Heart left ventricle (tissue), 16 donors: ENCODE measurements at regions not wholly inside any gene's neighbourhood (a gene's known extent, or its start where the extent isn't known, plus 50 kb on each side); places are given as distances from the start of the nearest gene placed in this dataset.

Experiments
- ATAC-seq, 4 donors: fragments of 200-7000 bp; cut with Tn5 transposase; one replicate each; pipeline ENCODE4 v1.9.1; 2020 to 2022; ENCODE audit warnings: moderate library complexity in 4 of 4, mild to moderate bottlenecking in 3 of 4, moderate number of reproducible peaks in 1 of 4
- DNase-seq, 5 donors: peaks; one replicate each; pipeline ENCODE4 v3.0.0-alpha.2; 2020
- H3K27ac ChIP-seq, 12 donors: fragments of 200-600 bp; sonication (generic) in 4 of 12; one replicate each; pipeline versions ENCODE4 v1.5.0 to v1.8.0; 2016 to 2022; ENCODE audit warnings: mild to moderate bottlenecking in 2 of 12
- H3K27me3 ChIP-seq, 9 donors: fragments of 200-600 bp; sonication (generic) in 2 of 9; one replicate each; pipeline versions ENCODE4 v1.5.1 to v1.8.0; 2016 to 2022; ENCODE audit warnings: mild to moderate bottlenecking in 3 of 9
- H3K36me3 ChIP-seq, 9 donors: fragments of 200-600 bp; sonication (generic) in 2 of 9; one replicate each; pipeline versions ENCODE4 v1.5.0 to v1.8.0; 2018 to 2022; ENCODE audit warnings: mild to moderate bottlenecking in 2 of 9
- H3K4me1 ChIP-seq, 12 donors: fragments of 200-600 bp; sonication (generic) in 4 of 12; one replicate each; pipeline versions ENCODE4 v1.5.0 to v1.8.0; 2016 to 2022; ENCODE audit warnings: mild to moderate bottlenecking in 3 of 12
- H3K4me3 ChIP-seq, 12 donors: fragments of 200-600 bp; sonication (generic) in 4 of 12; one replicate each; pipeline versions ENCODE4 v1.5.0 to v1.8.0; 2017 to 2022; ENCODE audit warnings: mild to moderate bottlenecking in 9 of 12, moderate library complexity in 4 of 12
- H3K9me3 ChIP-seq, 12 donors: fragments of 200-600 bp; sonication (generic) in 4 of 12; one replicate each; pipeline versions ENCODE4 v1.5.0 to v1.8.0; 2016 to 2022; ENCODE audit warnings: mild to moderate bottlenecking in 1 of 12
- CTCF ChIP-seq, 12 donors: fragments of 200-600 bp; sonication (generic) in 4 of 12; IDR thresholded peaks; one replicate each; pipeline versions ENCODE4 v1.5.0 to v1.8.0; 2018 to 2022; ENCODE audit warnings: antibody characterized with exemption in 12 of 12, mild to moderate bottlenecking in 5 of 12
- POLR2A ChIP-seq, 2 donors: fragments of 450-650 bp; IDR thresholded peaks; one replicate each; pipeline ENCODE4 v1.6.1; 2017; ENCODE audit warnings: antibody characterized with exemption in 2 of 2, mild to moderate bottlenecking in 2 of 2, moderate library complexity in 2 of 2
- WGBS, 4 donors: extraction: QIAGEN DNeasy Blood & Tissue Kit in 2 of 4; methylation state at CpG; one replicate each; pipeline versions ENCODE4 v1.1.5 to v1.1.7; 2013 to 2018; 5-methylcytosine and 5-hydroxymethylcytosine counted together
- intact Hi-C, 10 donors: fragments of 100-400 bp; cut with DNase I; formaldehyde crosslinking; loops; one replicate each; pipeline versions ENCODE4 v1.11.1 to v1.14.2; 2022
- donor health status: ischemic (EF 13 %, LVEDD 7.1; RV severe dilation, severe dysfunction).
- donor health status: healthy with polysubstance abuse.
- donor health status: DM: no; HTN: yes; CAD: no.
- donor health status: DM: no; HTN: no; CAD: no.
- donor health status: ischemic (EF 25% LVEDD 6.9; RV normal size, moderate dysfunction).
- donor health status: ischemic (EF 25% LVEDD 5.7; RV mildly dilated, moderate dysfunction).
- donor health status: healthy.
- donor health status: DM: yes; HTN: yes; CAD: no.
- donor health status: ischemic (EF 35%, LVEDD 5.7; RV mildly dilated, moderate dysfunction).
- donor health status: nonischemic (EF 11% LVEDD 7.7; RV severe dilation, severe dysfunction).
- donor health status: DM: yes; HTN: yes; CAD: no.
- donor health status: PGD.
- donor health status: ischemic (EF 29% LVEDD 5.4; RV normal size, mild dysfunction).
- donor health status: nonischemic (EF 23%, LVEDD 6.1; RV moderate dilation, normal function).

- DNase-seq, result no peak
- no peak for TF ChIP-seq POLR2A (IDR thresholded peaks at IDR 0.05)
- TF ChIP-seq CTCF (IDR thresholded peaks at IDR 0.05), result no peak
- Histone ChIP-seq H3K27me3 (peaks cover 0 to 12% (median 0%) of the 10 kb centered on the region in 9 donors), H3K27ac (no peak overlapping the region), H3K4me1 (no peaks in the 10 kb centered on the region), H3K36me3 (no peaks in the 10 kb centered on the region), H3K4me3 (no peak overlapping the region), H3K9me3 (no peaks in the 10 kb centered on the region)
- ATAC-seq, result no peak
- intact Hi-C loops, result no loop called here
- 57 to 65% (median 61%) methylated on average over 3 of the region's 3 CpGs for WGBS, 4 donors
These were observed 247.8 kb downstream of the DIRAS2 start for GRCh38 chr9:90394871-90395270.

GRCh38 chr9:90400091-90400490 lies 242.5 kb downstream of the DIRAS2 start:
- ATAC-seq, result no peak
- intact Hi-C loops, result no loop called here

GRCh38 chr9:90408659-90409058 lies 234.0 kb downstream of the DIRAS2 start:
- WGBS, 4 donors, result 75 to 79% (median 76%) methylated on average over 3 of the region's 3 CpGs
- intact Hi-C loops, result no loop called here
- Histone ChIP-seq H3K4me1 (no peaks in the 10 kb centered on the region), H3K27me3 (peaks cover 0 to 13% (median 0%) of the 10 kb centered on the region in 9 donors), H3K36me3 (no peaks in the 10 kb centered on the region), H3K4me3 (no peak overlapping the region), H3K27ac (no peak overlapping the region), H3K9me3 (peaks cover 0 to 35% (median 2%) of the 10 kb centered on the region in 12 donors)
- no peak for DNase-seq
- ATAC-seq, result no peak
- no peak for TF ChIP-seq POLR2A (IDR thresholded peaks at IDR 0.05)
- TF ChIP-seq CTCF (IDR thresholded peaks at IDR 0.05), result no peak

More at GRCh38 chr9:90400091-90400490, 242.5 kb downstream of the DIRAS2 start:
- Histone ChIP-seq H3K9me3 (no peaks in the 10 kb centered on the region), H3K27me3 (peaks cover 0 to 8% (median 0%) of the 10 kb centered on the region in 9 donors), H3K36me3 (no peaks in the 10 kb centered on the region), H3K4me1 (no peaks in the 10 kb centered on the region), H3K27ac (no peak overlapping the region), H3K4me3 (no peak overlapping the region)
- 92 to 94% (median 92%) methylated on average over 6 of the region's 6 CpGs for WGBS, 4 donors
- no peak for TF ChIP-seq CTCF (IDR thresholded peaks at IDR 0.05)
- no peak for TF ChIP-seq POLR2A (IDR thresholded peaks at IDR 0.05)
- no peak for DNase-seq

- Histone ChIP-seq H3K27ac (no peak overlapping the region), H3K4me1 (no peaks in the 10 kb centered on the region), H3K9me3 (no peaks in the 10 kb centered on the region), H3K36me3 (no peaks in the 10 kb centered on the region), H3K27me3 (peaks cover 0 to 5% (median 0%) of the 10 kb centered on the region in 9 donors), H3K4me3 (no peak overlapping the region)
- ATAC-seq (no peak), DNase-seq (no peak)
- intact Hi-C loops, result no loop called here
- WGBS, 4 donors, result 65 to 77% (median 70%) methylated on average over 4 of the region's 4 CpGs
- TF ChIP-seq POLR2A (IDR thresholded peaks at IDR 0.05), result no peak
- TF ChIP-seq CTCF (IDR thresholded peaks at IDR 0.05), result no peak
These were observed 223.3 kb downstream of the DIRAS2 start for GRCh38 chr9:90419221-90419851.
